HG02885 (cell line): ENCODE measurements at regions not wholly inside any gene's neighbourhood (a gene's known extent, or its start where the extent isn't known, plus 50 kb on each side); places are given as distances from the start of the nearest gene placed in this dataset.

Source experiments
- ATAC-seq: cut with Tn5 transposase; IDR thresholded peaks from one replicate; pipeline ENCODE4 v1.9.1; 2021; ENCODE audit warnings: mild to moderate bottlenecking; ENCODE audit not compliant: unreplicated experiment, poor library complexity

GRCh38 chr6:120675886-120676285 is 658.4 kb downstream of the TBC1D32 start:
- ATAC-seq: no peak

GRCh38 chr6:120671519-120671918 is 662.8 kb downstream of the TBC1D32 start:
- no peak for ATAC-seq

- ATAC-seq: no peak
These were observed 681.8 kb downstream of the TBC1D32 start for GRCh38 chr6:120652506-120652905.

- no peak for ATAC-seq
These were observed 685.6 kb downstream of the TBC1D32 start for GRCh38 chr6:120648713-120649112.

- no peak for ATAC-seq
These were observed 688.2 kb downstream of the TBC1D32 start for GRCh38 chr6:120646101-120646500.

GRCh38 chr6:120632975-120633374 is 701.3 kb downstream of the TBC1D32 start:
- ATAC-seq: no peak

- ATAC-seq: no peak
These were observed 706.7 kb downstream of the TBC1D32 start for GRCh38 chr6:120627612-120628011.

GRCh38 chr6:120622127-120622631 is 712.1 kb downstream of the TBC1D32 start:
- ATAC-seq: no peak

GRCh38 chr6:120620900-120621299 is 713.4 kb downstream of the TBC1D32 start:
- ATAC-seq: no peak

- no peak for ATAC-seq
These were observed 719.0 kb downstream of the TBC1D32 start for GRCh38 chr6:120615238-120615637.

GRCh38 chr6:120614723-120615122 is 719.6 kb downstream of the TBC1D32 start:
- no peak for ATAC-seq

GRCh38 chr6:120608826-120609225 is 725.5 kb downstream of the TBC1D32 start:
- ATAC-seq: no peak

- no peak for ATAC-seq
These were observed 727.5 kb downstream of the TBC1D32 start for GRCh38 chr6:120606743-120607142.

- no peak for ATAC-seq
These were observed 729.8 kb downstream of the TBC1D32 start for GRCh38 chr6:120604510-120604909.

- no peak for ATAC-seq
These were observed 743.7 kb downstream of the TBC1D32 start for GRCh38 chr6:120590611-120591010.

GRCh38 chr6:120588424-120588823 is 745.9 kb downstream of the TBC1D32 start:
- ATAC-seq: no peak

- no peak for ATAC-seq
These were observed 746.9 kb downstream of the TBC1D32 start for GRCh38 chr6:120587381-120587780.

- no peak for ATAC-seq
These were observed 750.0 kb downstream of the TBC1D32 start for GRCh38 chr6:120584111-120584760.

GRCh38 chr6:120576061-120576460 is 758.2 kb downstream of the TBC1D32 start:
- ATAC-seq: no peak

- ATAC-seq: no peak
These were observed 764.6 kb downstream of the TBC1D32 start for GRCh38 chr6:120569714-120570113.

- no peak for ATAC-seq
These were observed 769.5 kb downstream of the TBC1D32 start for GRCh38 chr6:120564779-120565178.

- ATAC-seq: no peak
These were observed 776.0 kb downstream of the TBC1D32 start for GRCh38 chr6:120558294-120558693.
